Karpas-422 (cell line): ENCODE measurements at regions not wholly inside any gene's neighbourhood (a gene's known extent, or its start where the extent isn't known, plus 50 kb on each side); places are given as distances from the start of the nearest gene placed in this dataset.
"Not testable (repeated sequence)": the region's sequence is repeated elsewhere in the genome, so short reads cannot be mapped to it uniquely, and the experiment has no call there.

Source experiments
- DNase-seq: peaks from one replicate; pipeline ENCODE4 v3.0.0-alpha.2; 2015
- H2AFZ ChIP-seq: fragments of 200-600 bp; sonication (generic); 2 replicates; pipeline ENCODE4 v1.6.1; 2014; ENCODE audit warnings: antibody characterized with exemption, low read length, mixed read lengths
- H3K27ac ChIP-seq: fragments of 200-600 bp; sonication (generic); 2 replicates; pipeline ENCODE4 v1.5.1; 2014; ENCODE audit warnings: mild to moderate bottlenecking, low read length, moderate library complexity
- H3K27me3 ChIP-seq: fragments of 200-600 bp; sonication (generic); 2 replicates; pipeline ENCODE4 v1.6.1; 2014; ENCODE audit warnings: low read length, mixed read lengths
- H3K36me3 ChIP-seq: fragments of 200-600 bp; sonication (generic); 2 replicates; pipeline ENCODE4 v1.6.1; 2014; ENCODE audit warnings: low read length, mixed read lengths; ENCODE audit not compliant: insufficient read depth
- H3K4me1 ChIP-seq: fragments of 200-600 bp; sonication (generic); 2 replicates; pipeline ENCODE4 v1.6.1; 2014; ENCODE audit warnings: mild to moderate bottlenecking, low read length, mixed read lengths
- H3K4me2 ChIP-seq: fragments of 200-600 bp; sonication (generic); 2 replicates; pipeline ENCODE4 v1.6.1; 2014; ENCODE audit warnings: low read length, low read depth, mild to moderate bottlenecking; ENCODE audit not compliant: poor library complexity, severe bottlenecking
- H3K4me3 ChIP-seq: fragments of 200-600 bp; sonication (generic); 2 replicates; pipeline ENCODE4 v1.5.1; 2014; ENCODE audit warnings: mild to moderate bottlenecking, antibody characterized with exemption, low read length, mixed read lengths
- H3K79me2 ChIP-seq: fragments of 200-600 bp; sonication (generic); 2 replicates; pipeline ENCODE4 v1.6.1; 2014; ENCODE audit warnings: mild to moderate bottlenecking, low read length, mixed read lengths
- H3K9ac ChIP-seq: fragments of 200-600 bp; sonication (generic); 2 replicates; pipeline ENCODE4 v1.6.0; 2014; ENCODE audit warnings: low read length
- H3K9me2 ChIP-seq: fragments of 200-600 bp; sonication (generic), shearing (Covaris generic); replicated peaks from 2 replicates; pipeline ENCODE4 v1.6.0; 2014; ENCODE audit warnings: mild to moderate bottlenecking, low read length, moderate library complexity; ENCODE audit not compliant: insufficient read depth
- H3K9me3 ChIP-seq: fragments of 300-700, 200-600 bp; sonication (generic); 2 replicates; pipeline ENCODE4 v1.6.1; 2014; ENCODE audit warnings: low read length, mixed read lengths
- H4K20me1 ChIP-seq: fragments of 200-600 bp; sonication (generic); 2 replicates; pipeline ENCODE4 v1.6.1; 2014; ENCODE audit warnings: mild to moderate bottlenecking, antibody characterized with exemption, low read length, low read depth; ENCODE audit not compliant: insufficient read depth

GRCh38 chr4:189234948-189235347, 705.7 kb upstream of the FRG1 start:
- not testable (repeated sequence) for H3K4me3 ChIP-seq, H3K36me3 ChIP-seq, H3K27me3 ChIP-seq, H3K9me2 ChIP-seq, H2AFZ ChIP-seq, H3K9ac ChIP-seq, H3K27ac ChIP-seq, H3K79me2 ChIP-seq, H4K20me1 ChIP-seq, H3K9me3 ChIP-seq, DNase-seq, H3K4me1 ChIP-seq, H3K4me2 ChIP-seq

- no peaks in the 10 kb centered on the region for H3K4me1 ChIP-seq
- H3K9me3 ChIP-seq, result no peaks in the 10 kb centered on the region
- no peak overlapping the region for H3K27ac ChIP-seq
- H2AFZ ChIP-seq, result no peak overlapping the region
- no peaks in the 10 kb centered on the region for H3K79me2 ChIP-seq
- no peak overlapping the region for H3K9ac ChIP-seq
- no peak overlapping the region for H3K4me2 ChIP-seq
- DNase-seq, result no peak
- no peaks in the 10 kb centered on the region for H3K9me2 ChIP-seq
- H3K4me3 ChIP-seq, result no peak overlapping the region
- H3K27me3 ChIP-seq, result no peaks in the 10 kb centered on the region
- no peaks in the 10 kb centered on the region for H3K36me3 ChIP-seq
- H4K20me1 ChIP-seq, result no peaks in the 10 kb centered on the region
Observed at GRCh38 chr4:189235599-189235998, 705.1 kb upstream of the FRG1 start.

- not testable (repeated sequence) for H4K20me1 ChIP-seq, H3K4me3 ChIP-seq, H3K4me1 ChIP-seq, H3K9me2 ChIP-seq, H2AFZ ChIP-seq, DNase-seq, H3K36me3 ChIP-seq, H3K27me3 ChIP-seq, H3K79me2 ChIP-seq, H3K4me2 ChIP-seq, H3K9ac ChIP-seq, H3K27ac ChIP-seq, H3K9me3 ChIP-seq
Observed at GRCh38 chr4:189236321-189236720, 704.4 kb upstream of the FRG1 start.

- Histone ChIP-seq H3K4me3 (no peak overlapping the region), H3K9me3 (no peaks in the 10 kb centered on the region), H3K9me2 (no peaks in the 10 kb centered on the region), H3K4me1 (no peaks in the 10 kb centered on the region), H3K9ac (no peak overlapping the region), H3K4me2 (no peak overlapping the region), H3K27me3 (no peaks in the 10 kb centered on the region), H3K36me3 (no peaks in the 10 kb centered on the region), H4K20me1 (no peaks in the 10 kb centered on the region), H3K27ac (no peak overlapping the region), H3K79me2 (no peaks in the 10 kb centered on the region), H2AFZ (no peak overlapping the region)
- no peak for DNase-seq
Observed at GRCh38 chr4:189237340-189237739, 703.3 kb upstream of the FRG1 start.

GRCh38 chr4:189255636-189256035, 685.0 kb upstream of the FRG1 start:
- H4K20me1 ChIP-seq, result no peaks in the 10 kb centered on the region
- H3K27ac ChIP-seq, result no peak overlapping the region
- H3K9ac ChIP-seq, result no peak overlapping the region
- H3K27me3 ChIP-seq, result no peaks in the 10 kb centered on the region
- no peaks in the 10 kb centered on the region for H3K9me2 ChIP-seq
- H3K4me1 ChIP-seq, result no peaks in the 10 kb centered on the region
- H3K4me3 ChIP-seq, result no peak overlapping the region
- DNase-seq, result no peak
- no peaks in the 10 kb centered on the region for H3K79me2 ChIP-seq
- H3K4me2 ChIP-seq, result no peak overlapping the region
- no peaks in the 10 kb centered on the region for H3K9me3 ChIP-seq
- H2AFZ ChIP-seq, result no peak overlapping the region
- no peaks in the 10 kb centered on the region for H3K36me3 ChIP-seq

GRCh38 chr4:189261475-189261874, 679.2 kb upstream of the FRG1 start:
- Histone ChIP-seq H2AFZ (no peak overlapping the region), H4K20me1 (no peaks in the 10 kb centered on the region), H3K27me3 (no peaks in the 10 kb centered on the region), H3K4me3 (no peak overlapping the region), H3K4me1 (no peaks in the 10 kb centered on the region), H3K9me3 (no peaks in the 10 kb centered on the region), H3K9ac (no peak overlapping the region), H3K36me3 (no peaks in the 10 kb centered on the region), H3K27ac (no peak overlapping the region), H3K79me2 (no peaks in the 10 kb centered on the region), H3K9me2 (no peaks in the 10 kb centered on the region), H3K4me2 (no peak overlapping the region)
- DNase-seq, result no peak

- H3K27ac ChIP-seq, result no peak overlapping the region
- H3K36me3 ChIP-seq, result no peaks in the 10 kb centered on the region
- no peaks in the 10 kb centered on the region for H4K20me1 ChIP-seq
- DNase-seq, result no peak
- no peaks in the 10 kb centered on the region for H3K4me1 ChIP-seq
- no peak overlapping the region for H3K9ac ChIP-seq
- no peak overlapping the region for H2AFZ ChIP-seq
- H3K27me3 ChIP-seq, result no peaks in the 10 kb centered on the region
- H3K4me3 ChIP-seq, result no peak overlapping the region
- H3K79me2 ChIP-seq, result no peaks in the 10 kb centered on the region
- no peaks in the 10 kb centered on the region for H3K9me3 ChIP-seq
- H3K4me2 ChIP-seq, result no peak overlapping the region
- H3K9me2 ChIP-seq, result no peaks in the 10 kb centered on the region
Observed at GRCh38 chr4:189265515-189265914, 675.2 kb upstream of the FRG1 start.

- no peaks in the 10 kb centered on the region for H3K4me1 ChIP-seq
- H3K9ac ChIP-seq, result no peak overlapping the region
- no peaks in the 10 kb centered on the region for H3K27me3 ChIP-seq
- H4K20me1 ChIP-seq, result no peaks in the 10 kb centered on the region
- no peak overlapping the region for H3K27ac ChIP-seq
- H3K79me2 ChIP-seq, result no peaks in the 10 kb centered on the region
- H2AFZ ChIP-seq, result no peak overlapping the region
- DNase-seq, result no peak
- no peak overlapping the region for H3K4me3 ChIP-seq
- no peak overlapping the region for H3K4me2 ChIP-seq
- no peaks in the 10 kb centered on the region for H3K36me3 ChIP-seq
- no peaks in the 10 kb centered on the region for H3K9me2 ChIP-seq
- H3K9me3 ChIP-seq, result no peaks in the 10 kb centered on the region
Observed at GRCh38 chr4:189267312-189267965, 673.2 kb upstream of the FRG1 start.
